SK-N-SH treated with all-trans-retinoic acid at 6 μM for 48 hours (cell line): ENCODE measurements at regions not wholly inside any gene's neighbourhood (a gene's known extent, or its start where the extent isn't known, plus 50 kb on each side); places are given as distances from the start of the nearest gene placed in this dataset.

ENCODE experiments used
- ATAC-seq: fragments of 200-7000 bp; cut with Tn5 transposase; 3 replicates; pipeline ENCODE4 v1.9.1; 2020; ENCODE audit warnings: mild to moderate bottlenecking, moderate library complexity
- ARNTL ChIP-seq: fragments of 450-650 bp; formaldehyde crosslinking; IDR thresholded peaks from 2 replicates; pipeline ENCODE4 v1.5.0; 2020; ENCODE audit warnings: low read depth, mild to moderate bottlenecking, moderate library complexity, borderline replicate concordance
- BACH2 ChIP-seq: fragments of 250-450 bp; sonication (Bioruptor Pico); IDR thresholded peaks from 2 replicates; pipeline ENCODE4 v1.9.0; 2021; ENCODE audit warnings: mild to moderate bottlenecking, borderline replicate concordance
- CREB5 ChIP-seq: fragments of 250-450 bp; sonication (Bioruptor Pico); IDR thresholded peaks from 2 replicates; pipeline ENCODE4 v1.5.1; 2020; ENCODE audit warnings: low read depth, mild to moderate bottlenecking, moderate library complexity
- CSRNP3 ChIP-seq: fragments of 250-450 bp; sonication (Bioruptor Pico); IDR thresholded peaks from 2 replicates; pipeline ENCODE4 v1.5.1; 2021; ENCODE audit warnings: mild to moderate bottlenecking, moderate library complexity
- ESRRG ChIP-seq: fragments of 250-450 bp; sonication (Bioruptor Pico); IDR thresholded peaks from 2 replicates; pipeline ENCODE4 v1.6.1; 2021; ENCODE audit warnings: mild to moderate bottlenecking
- ISL1 ChIP-seq: fragments of 250-450 bp; sonication (Bioruptor Pico); IDR thresholded peaks from 2 replicates; pipeline ENCODE4 v2.1.2; 2022; ENCODE audit warnings: mild to moderate bottlenecking, moderate library complexity
- POU6F1 ChIP-seq: fragments of 250-450 bp; sonication (Bioruptor Pico); IDR thresholded peaks from 2 replicates; pipeline ENCODE4 v1.8.0; 2021; ENCODE audit warnings: low read depth, mild to moderate bottlenecking, moderate library complexity, borderline replicate concordance
- SNAI2 ChIP-seq: fragments of 250-450 bp; sonication (Bioruptor Pico); IDR thresholded peaks from 2 replicates; pipeline ENCODE4 v1.5.0; 2020; ENCODE audit warnings: mild to moderate bottlenecking, moderate library complexity
- TOX ChIP-seq: fragments of 250-450 bp; sonication (Bioruptor Pico); IDR thresholded peaks from 2 replicates; pipeline ENCODE4 v1.8.0; 2021; ENCODE audit warnings: mild to moderate bottlenecking, moderate library complexity, borderline replicate concordance
- ZC3H10 ChIP-seq: fragments of 250-450 bp; sonication (Bioruptor Pico); IDR thresholded peaks from 2 replicates; pipeline ENCODE4 v1.5.1; 2021; ENCODE audit warnings: mild to moderate bottlenecking, moderate library complexity
- ZFP3 ChIP-seq: fragments of 250-450 bp; sonication (Bioruptor Pico); IDR thresholded peaks from 2 replicates; pipeline ENCODE4 v1.5.0; 2020; ENCODE audit warnings: mild to moderate bottlenecking, moderate library complexity
- ZFP30 ChIP-seq: fragments of 450-650 bp; formaldehyde crosslinking; IDR thresholded peaks from 2 replicates; pipeline ENCODE4 v1.5.0; 2022; ENCODE audit warnings: mild to moderate bottlenecking, moderate library complexity
- ZNF565 ChIP-seq: fragments of 450-650 bp; formaldehyde crosslinking; conservative IDR thresholded peaks from 2 replicates; pipeline ENCODE4 v1.5.0; 2020; ENCODE audit warnings: low read depth, mild to moderate bottlenecking, moderate library complexity
- ZNF70 ChIP-seq: fragments of 450-650 bp; formaldehyde crosslinking; IDR thresholded peaks from 2 replicates; pipeline ENCODE4 v1.5.0; 2020; ENCODE audit warnings: mild to moderate bottlenecking, moderate library complexity
- ZNF8 ChIP-seq: fragments of 450-650 bp; formaldehyde crosslinking; IDR thresholded peaks from 2 replicates; pipeline ENCODE4 v1.5.0; 2020; ENCODE audit warnings: mild to moderate bottlenecking, moderate library complexity

- ATAC-seq, result no peak
- TF ChIP-seq SNAI2 (CRISPR knock-in tag), result no peak
- TF ChIP-seq, all 23 proteins: peak for 0
Measured at GRCh38 chr13:30110301-30111070, 196.9 kb downstream of the KATNAL1 start.

- no peak for TF ChIP-seq CREB5 (CRISPR knock-in tag)
- no peak for TF ChIP-seq CSRNP3 (CRISPR knock-in tag)
- TF ChIP-seq SNAI2 (CRISPR knock-in tag), result no peak
- ATAC-seq, result no peak
Measured at GRCh38 chr13:30109471-30110135, 197.7 kb downstream of the KATNAL1 start.

GRCh38 chr13:30108913-30109237 is 198.5 kb downstream of the KATNAL1 start:
- ATAC-seq, result no peak
- TF ChIP-seq ZFP30 (CRISPR knock-in tag) (no peak), TOX (no peak)

- ATAC-seq, result no peak
- TF ChIP-seq ZNF70 (CRISPR knock-in tag), result no peak
Measured at GRCh38 chr13:30108216-30108912, 199.0 kb downstream of the KATNAL1 start.

- TF ChIP-seq ZNF565 (CRISPR knock-in tag) (no peak), ZFP3 (no peak), ISL1 (no peak), SNAI2 (CRISPR knock-in tag) (no peak), POU6F1 (CRISPR knock-in tag) (no peak), CREB5 (CRISPR knock-in tag) (no peak), CSRNP3 (CRISPR knock-in tag) (no peak), ESRRG (CRISPR knock-in tag) (no peak), ARNTL (no peak), ZNF8 (CRISPR knock-in tag) (no peak), ZC3H10 (CRISPR knock-in tag) (no peak), BACH2 (no peak)
Measured at GRCh38 chr13:30107521-30108136, 199.7 kb downstream of the KATNAL1 start.

More at GRCh38 chr13:30107521-30108136, 199.7 kb downstream of the KATNAL1 start:
- peak; percentile 33; the same call in 2 of the 3 replicates for ATAC-seq
